Transverse colon (tissue), 4 donors: ENCODE measurements at regions not wholly inside any gene's neighbourhood (a gene's known extent, or its start where the extent isn't known, plus 50 kb on each side); places are given as distances from the start of the nearest gene placed in this dataset.

Experiments used
- CTCF ChIP-seq, 5 experiments: fragments of 200-600 bp in 3 of 5; fragments of 450-650 bp in 2 of 5; sonication (generic) in 3 of 5; IDR thresholded peaks; 1 replicate in 2 of 5; 2 replicates in 3 of 5; pipeline ENCODE4 v1.5.1; 2016 to 2017; ENCODE audit warnings: antibody characterized with exemption in 5 of 5, inconsistent platforms in 3 of 5, mild to moderate bottlenecking in 2 of 5, moderate library complexity in 1 of 5
- POLR2A ChIP-seq: fragments of 450-650 bp; IDR thresholded peaks from one replicate; pipeline ENCODE4 v1.6.1; 2016; ENCODE audit warnings: antibody characterized with exemption, mild to moderate bottlenecking, moderate library complexity
- POLR2AphosphoS5 ChIP-seq, 3 donors: sonication (generic); formaldehyde crosslinking; IDR thresholded peaks; one replicate each; pipeline ENCODE4 v1.6.1; 2016; ENCODE audit warnings: antibody characterized with exemption in 3 of 3

GRCh38 chr10:36540611-36541010, 584.8 kb upstream of the ANKRD30A start:
- TF ChIP-seq POLR2A, result no peak
- no peak for TF ChIP-seq CTCF (IDR thresholded peaks at IDR 0.05)
- TF ChIP-seq POLR2AphosphoS5 (IDR thresholded peaks at IDR 0.05), result no peak
